GM20000 (cell line): ENCODE measurements at regions not wholly inside any gene's neighbourhood (a gene's known extent, or its start where the extent isn't known, plus 50 kb on each side); places are given as distances from the start of the nearest gene placed in this dataset.

ENCODE experiments used
- DNase-seq: peaks from one replicate; pipeline ENCODE4 v3.0.0; 2012; ENCODE audit warnings: low spot score
- CTCF ChIP-seq: IDR thresholded peaks from 2 replicates; pipeline ENCODE4 v1.5.1; 2012; ENCODE audit warnings: mild to moderate bottlenecking, control low read depth; ENCODE audit errors: extremely low read depth, missing control alignments

DNA sequence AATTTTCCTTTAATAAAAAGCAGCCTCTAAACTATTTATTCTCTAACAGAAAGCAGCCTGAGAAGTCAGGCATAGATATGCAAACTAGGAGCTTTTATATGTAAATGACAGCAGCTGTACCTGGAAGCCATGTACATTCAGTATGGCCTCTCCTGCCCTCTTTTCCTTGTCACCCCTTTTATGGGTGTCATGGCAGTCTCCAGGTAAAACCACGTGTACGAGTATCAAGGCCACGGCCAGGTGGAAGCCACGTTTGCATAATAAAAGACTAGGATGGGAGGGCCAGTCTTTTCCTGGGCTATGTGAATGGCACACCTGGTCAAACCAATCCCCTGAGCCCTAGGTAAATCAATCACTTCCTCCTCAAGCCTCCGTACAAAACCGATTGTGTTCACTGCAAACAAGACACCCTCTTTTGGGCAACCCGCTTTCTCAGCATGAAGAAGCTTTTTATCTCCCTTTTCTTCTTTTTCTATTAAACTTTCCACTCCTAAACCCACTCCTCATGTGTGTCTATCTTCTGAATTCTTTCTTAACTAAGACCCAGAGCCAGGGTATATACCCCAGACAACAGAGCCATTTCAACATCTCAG, 419.5 kb upstream of the CTNND2 start:
- DNase-seq = no peak
- no peak for TF ChIP-seq CTCF

GRCh38 chr5:12322042-12322441, 417.8 kb upstream of the CTNND2 start:
- no peak for DNase-seq
- no peak for TF ChIP-seq CTCF

DNA sequence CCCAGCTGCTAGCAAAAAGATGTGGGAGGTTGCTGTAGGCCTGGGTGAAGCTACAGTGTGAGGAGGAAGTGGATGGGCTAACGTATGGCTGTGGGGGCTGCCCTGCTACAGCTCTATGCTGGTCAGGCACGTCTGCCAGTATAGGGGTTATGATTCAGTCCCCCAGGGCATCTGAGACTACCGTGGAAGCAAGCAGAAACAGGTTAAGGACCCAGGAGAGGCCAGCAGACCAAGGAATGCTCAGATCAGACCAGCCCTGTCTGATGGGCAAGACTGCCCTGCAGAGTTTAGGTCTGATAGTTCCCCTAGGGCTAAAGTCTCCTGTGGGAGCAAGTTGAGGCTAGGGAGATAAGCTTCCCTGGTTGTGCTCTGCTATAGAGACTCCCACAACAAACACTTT, 416.1 kb upstream of the CTNND2 start:
- no peak for DNase-seq
- TF ChIP-seq CTCF = no peak

DNA sequence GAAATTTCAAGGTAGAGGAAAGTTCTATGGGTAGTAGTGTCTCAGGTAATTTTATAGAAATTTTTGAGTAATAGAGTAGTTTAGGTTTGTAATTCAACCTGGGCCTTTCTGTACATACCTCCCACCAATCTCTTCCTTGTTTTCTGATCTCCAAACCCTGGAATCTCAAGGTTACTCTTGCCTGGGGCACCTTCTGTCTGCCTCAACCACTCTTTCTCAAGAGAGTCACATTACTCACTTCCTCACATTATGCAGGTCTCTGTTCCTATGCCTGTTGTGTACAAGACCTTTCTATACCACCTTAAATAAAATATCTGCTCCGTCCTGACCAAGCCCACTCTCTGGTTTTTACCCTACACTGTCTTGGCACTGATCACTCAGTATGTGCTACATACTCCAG, 412.6 kb upstream of the CTNND2 start:
- no peak for TF ChIP-seq CTCF
- DNase-seq = no peak

DNA sequence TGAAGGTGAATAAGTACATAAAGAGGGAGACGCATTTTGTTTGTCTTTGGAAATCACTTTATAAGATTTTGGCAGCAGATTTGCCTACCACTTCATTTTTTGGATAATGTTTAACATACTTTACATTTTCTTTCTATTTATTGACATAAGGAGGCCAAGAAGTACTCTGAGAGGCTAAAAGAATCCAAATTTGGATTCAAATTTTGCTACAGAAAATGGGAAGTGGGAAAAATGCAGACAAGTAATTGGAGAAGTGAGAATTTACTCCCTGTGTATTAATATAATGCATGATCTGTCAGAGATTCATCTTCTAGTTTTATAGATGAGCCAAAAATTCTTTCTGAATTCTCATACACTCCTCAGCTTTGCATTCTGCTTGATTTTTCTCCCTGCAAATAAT, 411.2 kb upstream of the CTNND2 start:
- TF ChIP-seq CTCF = no peak
- no peak for DNase-seq

DNA sequence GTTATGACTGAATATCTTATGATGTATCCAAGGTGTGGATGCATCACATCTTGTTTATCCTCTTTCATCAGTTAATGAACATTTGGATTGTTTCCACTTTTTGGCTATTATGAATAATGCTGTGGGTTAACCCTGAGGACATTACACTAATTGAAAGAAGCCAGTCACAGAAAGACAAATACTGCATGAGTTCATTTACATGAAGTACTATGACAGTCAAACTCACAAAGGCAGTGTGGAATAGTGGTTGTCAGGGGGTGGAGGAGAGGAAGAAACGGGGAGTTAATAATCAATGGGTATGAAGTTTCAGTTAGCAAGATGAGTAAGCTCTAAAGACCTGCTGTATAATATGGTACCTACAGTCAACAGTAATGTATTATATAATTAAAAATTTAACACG, 409.4 kb upstream of the CTNND2 start:
- DNase-seq = no peak
- no peak for TF ChIP-seq CTCF

- DNase-seq = no peak
- TF ChIP-seq CTCF = no peak
Measured at GRCh38 chr5:12312343-12312742, 408.1 kb upstream of the CTNND2 start.

- no peak for DNase-seq
- no peak for TF ChIP-seq CTCF
Measured at GRCh38 chr5:12294151-12294550, 389.9 kb upstream of the CTNND2 start.
